GM12878 (cell line): ENCODE measurements at regions not wholly inside any gene's neighbourhood (a gene's known extent, or its start where the extent isn't known, plus 50 kb on each side); places are given as distances from the start of the nearest gene placed in this dataset.

ENCODE experiments used
- POLR2A ChIP-seq: IDR thresholded peaks from 2 replicates; pipeline ENCODE4 v1.6.1; 2011; ENCODE audit warnings: low read depth, mild to moderate bottlenecking, low read length
- RAD21 ChIP-seq: IDR thresholded peaks from 2 replicates; pipeline ENCODE4 v1.6.1; 2011; ENCODE audit warnings: mild to moderate bottlenecking, low read depth, low read length, moderate library complexity; ENCODE audit not compliant: insufficient read depth
- TAF1 ChIP-seq: IDR thresholded peaks from 2 replicates; pipeline ENCODE4 v1.6.1; 2011; ENCODE audit warnings: mild to moderate bottlenecking, low read depth, low read length, borderline replicate concordance
- TARDBP ChIP-seq: IDR thresholded peaks from 2 replicates; pipeline ENCODE4 v1.6.1; 2016; ENCODE audit warnings: borderline replicate concordance
- TF ChIP-seq, protein P1 (sequence below), 3 experiments: IDR thresholded peaks in 2 of 3; conservative IDR thresholded peaks in 1 of 3; 2 replicates each; pipeline ENCODE4 v1.5.1; 2011; ENCODE audit warnings: low read depth in 3 of 3, low read length in 3 of 3, mild to moderate bottlenecking in 3 of 3, control low read depth in 2 of 3, moderate library complexity in 2 of 3, inconsistent platforms in 1 of 3, mixed read lengths in 1 of 3; ENCODE audit not compliant: control insufficient read depth in 2 of 3, insufficient read depth in 1 of 3; ENCODE audit errors: extremely low read depth in 1 of 3
- TF ChIP-seq, protein P2 (sequence below): IDR thresholded peaks from 2 replicates; pipeline ENCODE4 v1.6.1; 2012; ENCODE audit warnings: low read length, inconsistent platforms

DNA sequence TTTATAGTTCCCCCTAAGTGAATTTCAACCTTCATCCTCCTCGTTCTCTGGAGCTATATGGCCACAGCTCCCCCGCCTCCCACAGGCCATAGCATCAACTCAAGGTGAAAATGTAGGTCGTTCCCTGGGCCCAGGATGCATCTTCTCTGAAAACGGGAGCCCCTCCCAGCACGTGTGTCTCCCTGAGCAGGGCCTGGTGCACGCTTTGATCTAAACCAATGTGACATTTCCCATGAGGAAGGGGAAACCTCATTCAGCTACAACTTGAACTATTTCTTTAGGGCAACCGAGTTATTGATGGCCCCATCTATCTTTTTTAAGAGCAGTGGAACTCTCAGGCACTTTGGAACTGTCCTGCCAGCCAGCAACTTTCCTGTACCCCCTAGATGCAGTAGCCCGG lies 57.8 kb upstream of the BACE2 start:
- TF ChIP-seq TAF1 (no peak), POLR2A (no peak), RAD21 (no peak), TARDBP (no peak)
- TF ChIP-seq, protein P1, sequence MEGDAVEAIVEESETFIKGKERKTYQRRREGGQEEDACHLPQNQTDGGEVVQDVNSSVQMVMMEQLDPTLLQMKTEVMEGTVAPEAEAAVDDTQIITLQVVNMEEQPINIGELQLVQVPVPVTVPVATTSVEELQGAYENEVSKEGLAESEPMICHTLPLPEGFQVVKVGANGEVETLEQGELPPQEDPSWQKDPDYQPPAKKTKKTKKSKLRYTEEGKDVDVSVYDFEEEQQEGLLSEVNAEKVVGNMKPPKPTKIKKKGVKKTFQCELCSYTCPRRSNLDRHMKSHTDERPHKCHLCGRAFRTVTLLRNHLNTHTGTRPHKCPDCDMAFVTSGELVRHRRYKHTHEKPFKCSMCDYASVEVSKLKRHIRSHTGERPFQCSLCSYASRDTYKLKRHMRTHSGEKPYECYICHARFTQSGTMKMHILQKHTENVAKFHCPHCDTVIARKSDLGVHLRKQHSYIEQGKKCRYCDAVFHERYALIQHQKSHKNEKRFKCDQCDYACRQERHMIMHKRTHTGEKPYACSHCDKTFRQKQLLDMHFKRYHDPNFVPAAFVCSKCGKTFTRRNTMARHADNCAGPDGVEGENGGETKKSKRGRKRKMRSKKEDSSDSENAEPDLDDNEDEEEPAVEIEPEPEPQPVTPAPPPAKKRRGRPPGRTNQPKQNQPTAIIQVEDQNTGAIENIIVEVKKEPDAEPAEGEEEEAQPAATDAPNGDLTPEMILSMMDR (IDR thresholded peaks at IDR 0.05 in 2 of 3, conservative IDR thresholded peaks at IDR 0.05 in 1 of 3; ENCODE audit: control insufficient read depth in 2 of 3, extremely low read depth in 1 of 3, insufficient read depth in 1 of 3, low read depth in 3 of 3, low read length in 3 of 3), result no peak
- TF ChIP-seq, protein P2, sequence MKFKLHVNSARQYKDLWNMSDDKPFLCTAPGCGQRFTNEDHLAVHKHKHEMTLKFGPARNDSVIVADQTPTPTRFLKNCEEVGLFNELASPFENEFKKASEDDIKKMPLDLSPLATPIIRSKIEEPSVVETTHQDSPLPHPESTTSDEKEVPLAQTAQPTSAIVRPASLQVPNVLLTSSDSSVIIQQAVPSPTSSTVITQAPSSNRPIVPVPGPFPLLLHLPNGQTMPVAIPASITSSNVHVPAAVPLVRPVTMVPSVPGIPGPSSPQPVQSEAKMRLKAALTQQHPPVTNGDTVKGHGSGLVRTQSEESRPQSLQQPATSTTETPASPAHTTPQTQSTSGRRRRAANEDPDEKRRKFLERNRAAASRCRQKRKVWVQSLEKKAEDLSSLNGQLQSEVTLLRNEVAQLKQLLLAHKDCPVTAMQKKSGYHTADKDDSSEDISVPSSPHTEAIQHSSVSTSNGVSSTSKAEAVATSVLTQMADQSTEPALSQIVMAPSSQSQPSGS, result no peak
